AG04450 (cell line): ENCODE measurements at regions not wholly inside any gene's neighbourhood (a gene's known extent, or its start where the extent isn't known, plus 50 kb on each side); places are given as distances from the start of the nearest gene placed in this dataset.

Source experiments
- CTCF ChIA-PET: fragments of 300-600, 350-600 bp; formaldehyde crosslinking; extraction: SDS; loops from one replicate; lab custom pipeline; 2022; ENCODE audit warnings: antibody characterized with exemption, inconsistent platforms; lab: Charles Lee
- POLR2A ChIA-PET: fragments of 350-600 bp; formaldehyde crosslinking; extraction: SDS; loops from one replicate; lab custom pipeline; 2021; ENCODE audit warnings: antibody characterized with exemption, inconsistent platforms; lab: Yijun Ruan, JAX
- DNase-seq: peaks from one replicate; pipeline ENCODE4 v3.0.0-alpha.2; 2011; ENCODE audit warnings: low read depth, low spot score
- H3K27ac ChIP-seq: one replicate; pipeline ENCODE4 v1.5.1; 2012; ENCODE audit warnings: low read depth, low read length, control low read depth
- H3K27me3 ChIP-seq: one replicate; pipeline ENCODE4 v1.6.0; 2012; ENCODE audit warnings: low read length; ENCODE audit not compliant: control insufficient read depth, insufficient read depth
- H3K4me3 ChIP-seq: 2 replicates; pipeline ENCODE4 v1.5.1; 2011; ENCODE audit warnings: mild to moderate bottlenecking, low read depth, low read length, control low read depth
- H3K9me3 ChIP-seq: 2 replicates; pipeline ENCODE4 v1.5.1; 2012; ENCODE audit warnings: low read length; ENCODE audit not compliant: control insufficient read depth, insufficient read depth
- TF ChIP-seq, protein P1 (sequence below): IDR thresholded peaks from 2 replicates; pipeline ENCODE4 v1.5.1; 2011; ENCODE audit warnings: low read depth, low read length, control low read depth, inconsistent platforms

DNA sequence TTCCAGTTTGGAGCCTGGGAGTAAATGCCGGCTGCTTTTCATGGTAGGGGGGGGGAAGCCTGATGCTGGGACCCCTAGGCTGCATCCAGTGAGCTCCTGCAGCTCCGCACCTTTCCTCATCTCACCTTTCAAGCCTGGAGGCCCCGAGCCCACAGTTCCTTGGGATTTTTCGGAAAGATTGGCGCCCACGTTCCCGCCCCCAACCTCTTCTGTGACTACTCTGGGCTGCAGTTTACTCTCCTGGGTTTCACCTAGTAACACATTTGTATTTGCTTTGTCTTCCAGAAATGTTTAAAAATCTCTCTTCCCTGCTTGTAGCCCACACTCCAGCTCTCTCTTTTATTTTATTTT lies 51.9 kb upstream of the SPATA13 start:
- POLR2A ChIA-PET, result no interaction called here
- DNase-seq, result no peak

DNA sequence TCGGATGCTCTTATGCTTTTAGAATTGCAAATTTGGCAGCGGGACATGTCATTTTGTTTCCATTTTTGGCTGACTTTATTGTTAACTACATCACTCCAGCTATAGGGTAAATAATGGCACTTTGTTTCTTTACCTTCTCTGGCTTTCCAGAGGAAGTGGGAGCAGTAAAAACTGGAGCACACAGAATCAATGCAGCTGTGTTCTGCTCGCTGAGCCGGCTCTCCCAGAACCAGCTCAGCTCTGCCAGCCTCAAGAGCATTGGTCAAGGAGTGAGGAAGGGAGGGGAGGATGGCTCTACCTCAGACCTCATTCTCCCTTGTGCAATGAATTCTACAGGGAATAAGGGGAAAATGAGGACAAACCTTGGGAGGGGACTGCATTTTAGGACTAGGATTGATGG lies 50.5 kb upstream of the SPATA13 start:
- H3K27ac ChIP-seq, result no peak overlapping the region
- ChIA-PET CTCF (no interaction called here), POLR2A (no interaction called here)
- TF ChIP-seq, protein P1, sequence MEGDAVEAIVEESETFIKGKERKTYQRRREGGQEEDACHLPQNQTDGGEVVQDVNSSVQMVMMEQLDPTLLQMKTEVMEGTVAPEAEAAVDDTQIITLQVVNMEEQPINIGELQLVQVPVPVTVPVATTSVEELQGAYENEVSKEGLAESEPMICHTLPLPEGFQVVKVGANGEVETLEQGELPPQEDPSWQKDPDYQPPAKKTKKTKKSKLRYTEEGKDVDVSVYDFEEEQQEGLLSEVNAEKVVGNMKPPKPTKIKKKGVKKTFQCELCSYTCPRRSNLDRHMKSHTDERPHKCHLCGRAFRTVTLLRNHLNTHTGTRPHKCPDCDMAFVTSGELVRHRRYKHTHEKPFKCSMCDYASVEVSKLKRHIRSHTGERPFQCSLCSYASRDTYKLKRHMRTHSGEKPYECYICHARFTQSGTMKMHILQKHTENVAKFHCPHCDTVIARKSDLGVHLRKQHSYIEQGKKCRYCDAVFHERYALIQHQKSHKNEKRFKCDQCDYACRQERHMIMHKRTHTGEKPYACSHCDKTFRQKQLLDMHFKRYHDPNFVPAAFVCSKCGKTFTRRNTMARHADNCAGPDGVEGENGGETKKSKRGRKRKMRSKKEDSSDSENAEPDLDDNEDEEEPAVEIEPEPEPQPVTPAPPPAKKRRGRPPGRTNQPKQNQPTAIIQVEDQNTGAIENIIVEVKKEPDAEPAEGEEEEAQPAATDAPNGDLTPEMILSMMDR, result no peak
- H3K27me3 ChIP-seq, result no peaks in the 10 kb centered on the region
- no peak for DNase-seq
- no peaks in the 10 kb centered on the region for H3K9me3 ChIP-seq
- H3K4me3 ChIP-seq, result no peak overlapping the region

More for the DNA sequence above, 51.9 kb upstream of the SPATA13 start:
- H3K27me3 ChIP-seq, result no peaks in the 10 kb centered on the region
- no peak overlapping the region for H3K4me3 ChIP-seq
- H3K27ac ChIP-seq, result no peak overlapping the region
- H3K9me3 ChIP-seq, result no peaks in the 10 kb centered on the region
- CTCF ChIA-PET, result no interaction called here
- TF ChIP-seq, protein P1, result no peak
